Fibroblast of skin of back (primary cell): ENCODE measurements at regions not wholly inside any gene's neighbourhood (a gene's known extent, or its start where the extent isn't known, plus 50 kb on each side); places are given as distances from the start of the nearest gene placed in this dataset.
"Not testable (repeated sequence)": the region's sequence is repeated elsewhere in the genome, so short reads cannot be mapped to it uniquely, and the experiment has no call there.

Source experiments
- DNase-seq: peaks from one replicate; pipeline ENCODE4 v3.0.0-alpha.2; 2013

DNA sequence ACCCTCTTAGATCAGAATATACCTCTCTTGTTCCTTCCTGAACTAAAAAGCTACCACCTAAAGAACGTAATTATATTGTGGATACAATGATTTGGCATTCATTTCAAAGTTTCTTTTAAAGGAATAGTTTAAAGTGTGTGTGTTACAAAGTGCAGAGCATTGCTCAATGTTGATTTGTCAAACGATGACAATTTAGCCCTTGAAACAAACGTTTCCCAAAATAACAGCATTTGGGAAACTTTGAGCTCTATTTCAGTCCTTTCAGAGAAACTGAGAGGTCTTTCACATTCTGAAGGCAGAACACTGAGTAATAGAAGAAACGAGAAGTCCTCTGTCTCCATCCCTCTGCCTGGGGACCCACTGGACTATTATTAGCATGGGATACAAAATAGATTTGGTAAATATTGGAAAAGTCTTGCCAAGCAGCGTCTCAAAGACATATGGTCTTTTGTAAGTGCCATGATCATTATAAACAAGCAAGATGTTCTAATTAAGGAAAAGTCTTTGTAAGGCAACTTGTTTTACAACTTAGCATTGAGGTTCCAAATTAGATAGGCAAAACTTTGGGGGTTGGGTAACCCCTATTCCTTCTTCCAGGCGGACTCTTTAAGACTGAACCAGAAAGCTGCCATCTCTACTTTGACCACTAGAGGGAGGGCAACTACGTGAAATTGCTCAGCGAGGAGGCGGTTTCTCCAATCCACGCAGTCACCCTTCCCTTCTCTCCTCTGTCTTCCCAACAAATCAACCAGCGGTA, 208.8 kb downstream of the RNF144B start:
- peak; percentile 62 for DNase-seq

DNA sequence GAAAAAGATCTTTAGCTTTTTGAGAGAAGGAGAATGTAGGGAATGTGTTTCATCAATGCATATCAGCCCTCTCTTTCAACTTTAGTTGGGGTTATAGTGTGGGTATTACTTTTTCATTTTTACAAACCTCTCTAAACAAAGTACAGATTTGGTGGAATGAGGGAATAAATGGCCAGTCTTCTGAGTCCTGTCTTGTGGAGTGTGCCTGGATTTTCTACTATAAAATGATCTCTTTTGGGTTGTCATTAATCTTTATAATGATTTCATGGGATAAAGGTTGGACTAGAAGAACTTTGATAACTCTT, 209.3 kb downstream of the RNF144B start:
- no peak for DNase-seq

DNA sequence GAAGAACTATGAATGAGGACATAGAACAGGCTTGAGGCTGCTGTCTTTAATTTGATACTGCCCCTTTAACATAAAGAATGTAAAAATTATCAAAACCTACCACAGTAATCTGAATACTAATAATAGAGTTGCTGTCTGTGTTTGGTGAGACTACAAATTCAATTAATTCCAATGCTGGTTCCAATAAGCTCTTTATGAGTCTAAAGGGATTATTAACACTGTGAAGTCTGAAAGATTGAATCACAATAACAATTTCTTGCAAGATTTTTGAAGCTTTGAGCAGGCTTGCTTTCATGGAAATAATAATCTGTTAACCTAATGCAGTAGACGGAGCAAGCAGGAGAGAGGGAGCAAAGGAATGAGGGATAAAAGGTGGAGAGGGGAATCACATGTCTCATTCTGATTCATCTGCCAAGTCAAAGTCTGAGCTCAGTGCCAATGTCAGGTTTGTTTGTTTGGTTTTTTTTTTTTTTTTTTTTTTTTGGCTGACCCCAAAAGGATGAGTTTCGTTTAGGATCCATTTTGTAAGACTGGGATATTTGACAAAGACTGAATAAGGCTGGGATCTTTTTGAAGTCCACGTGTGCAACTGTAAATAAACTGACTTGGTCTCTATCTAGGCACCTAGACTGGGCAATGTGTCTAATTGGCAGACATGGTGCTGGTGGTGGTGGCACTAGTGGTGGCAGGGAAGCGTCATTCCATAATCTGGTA, 211.6 kb downstream of the RNF144B start:
- DNase-seq, result no peak

DNA sequence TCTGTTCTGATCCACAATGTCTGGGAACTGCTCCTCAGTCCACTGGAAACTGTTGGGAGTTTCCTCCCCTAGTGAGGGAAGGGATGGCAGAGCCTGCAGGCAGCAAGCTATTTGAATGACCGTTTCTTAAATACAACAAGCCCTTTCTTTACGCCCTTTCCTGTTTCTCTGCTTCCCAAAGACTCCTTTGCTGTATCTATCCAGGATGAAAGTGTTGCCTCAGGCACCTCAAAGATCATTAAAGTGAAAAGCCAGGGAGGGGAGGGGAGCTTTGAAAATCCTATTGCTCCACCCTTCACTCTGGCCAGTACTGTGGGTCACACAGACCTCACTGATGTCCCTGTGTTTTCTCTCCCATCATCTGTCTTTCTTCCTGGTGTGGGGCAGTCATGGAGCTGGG, 213.1 kb downstream of the RNF144B start:
- DNase-seq, result no peak

DNA sequence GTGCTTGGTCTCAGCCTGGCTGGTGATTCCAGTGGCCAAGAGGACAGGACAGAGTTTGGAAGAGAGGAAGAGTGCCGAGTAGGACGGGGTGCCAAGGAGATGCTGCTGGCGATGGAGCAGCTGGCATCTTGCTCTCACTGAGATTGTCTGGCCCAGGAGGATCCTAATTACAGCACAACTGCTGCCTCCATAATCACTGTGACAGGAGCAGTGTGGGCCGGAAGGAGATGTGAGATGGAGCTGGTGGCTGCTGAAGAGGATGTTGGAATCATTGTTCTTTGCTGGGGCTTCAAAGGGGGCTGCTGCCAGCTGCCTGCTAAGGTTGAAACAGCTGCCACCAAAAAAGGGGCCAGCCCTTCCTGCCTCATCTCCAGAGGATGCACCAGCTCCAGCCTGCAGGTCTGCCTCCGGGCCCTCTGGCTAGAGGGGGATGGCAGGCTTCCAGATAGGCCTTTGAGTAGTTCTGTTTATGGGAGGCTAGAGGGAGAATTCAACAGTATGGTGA, 214.4 kb downstream of the RNF144B start:
- no peak for DNase-seq

DNA sequence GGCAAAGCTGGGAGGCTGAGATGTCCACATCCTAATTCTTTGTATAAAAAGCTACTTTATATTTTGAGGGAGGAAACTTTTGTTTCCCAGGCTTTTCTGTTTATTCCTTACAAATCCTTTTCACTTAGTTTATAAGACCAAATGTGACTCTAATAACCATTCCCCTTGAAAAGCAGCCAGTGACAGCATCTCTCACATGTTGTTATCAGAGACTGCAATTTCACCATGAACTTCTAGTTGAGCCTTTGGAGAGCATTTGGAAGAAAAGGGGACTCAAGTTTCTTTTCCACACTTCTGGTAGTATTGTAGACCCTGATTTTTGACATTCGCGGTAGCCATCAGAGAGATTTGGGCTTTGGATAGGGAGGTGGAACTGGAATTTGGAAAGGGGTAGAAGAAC, 215.8 kb downstream of the RNF144B start:
- no peak for DNase-seq

DNA sequence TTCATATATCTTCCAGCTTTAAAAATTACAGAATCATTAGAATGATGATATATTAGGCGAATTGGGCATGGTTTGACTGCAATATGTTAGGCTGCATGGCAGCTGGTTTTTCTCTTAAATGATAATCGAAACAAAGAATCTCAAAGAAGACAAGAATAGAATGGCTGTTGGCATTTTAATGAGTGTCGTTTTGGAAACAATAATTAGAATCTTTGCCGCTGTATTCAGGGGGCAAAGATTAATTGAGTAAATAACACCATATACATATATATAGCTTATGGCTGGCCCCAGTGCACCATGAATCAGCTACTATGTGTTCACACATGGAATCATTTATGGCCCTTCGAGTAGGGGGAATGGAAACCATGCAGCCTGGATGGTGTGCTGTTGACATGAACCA, 216.2 kb downstream of the RNF144B start:
- no peak for DNase-seq

DNA sequence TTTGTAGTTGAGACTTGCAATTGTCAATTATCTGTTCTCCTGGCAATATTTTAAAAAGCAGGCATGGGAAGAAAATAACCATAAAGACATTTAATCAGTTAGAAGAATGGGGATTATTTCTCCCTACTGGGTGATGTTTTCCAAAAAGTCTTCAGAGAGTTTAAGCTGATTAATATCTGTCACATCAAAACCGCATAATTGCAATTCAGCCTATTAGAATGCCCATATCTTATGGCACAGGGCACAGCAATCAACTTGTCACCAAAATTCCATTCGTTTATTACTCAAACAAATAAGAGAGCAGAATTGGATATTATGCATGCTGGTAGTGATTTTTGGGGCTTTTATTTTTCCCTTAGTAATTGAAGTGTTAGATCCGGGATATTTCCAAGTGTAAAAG, 218.7 kb downstream of the RNF144B start:
- no peak for DNase-seq

DNA sequence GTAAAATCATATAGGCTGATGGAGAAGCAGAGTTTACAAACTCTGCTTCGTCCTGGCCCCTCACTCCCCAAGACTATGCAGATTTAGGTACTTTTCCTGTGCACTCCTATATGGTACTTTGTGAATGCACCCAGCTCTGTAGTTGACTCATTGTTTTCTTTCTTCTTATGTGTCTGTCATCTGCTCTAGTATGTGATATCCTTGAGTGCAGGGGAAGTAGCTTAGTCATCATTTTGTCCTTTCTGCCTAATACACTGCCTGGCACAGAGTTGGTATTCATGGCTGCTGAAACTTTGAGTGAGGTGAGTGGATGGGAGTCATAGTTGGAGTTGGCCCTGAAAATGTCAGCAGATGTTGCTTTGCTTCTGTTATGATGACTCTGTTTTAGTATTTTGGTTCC, 222.6 kb downstream of the RNF144B start:
- DNase-seq, result peak; percentile 1

DNA sequence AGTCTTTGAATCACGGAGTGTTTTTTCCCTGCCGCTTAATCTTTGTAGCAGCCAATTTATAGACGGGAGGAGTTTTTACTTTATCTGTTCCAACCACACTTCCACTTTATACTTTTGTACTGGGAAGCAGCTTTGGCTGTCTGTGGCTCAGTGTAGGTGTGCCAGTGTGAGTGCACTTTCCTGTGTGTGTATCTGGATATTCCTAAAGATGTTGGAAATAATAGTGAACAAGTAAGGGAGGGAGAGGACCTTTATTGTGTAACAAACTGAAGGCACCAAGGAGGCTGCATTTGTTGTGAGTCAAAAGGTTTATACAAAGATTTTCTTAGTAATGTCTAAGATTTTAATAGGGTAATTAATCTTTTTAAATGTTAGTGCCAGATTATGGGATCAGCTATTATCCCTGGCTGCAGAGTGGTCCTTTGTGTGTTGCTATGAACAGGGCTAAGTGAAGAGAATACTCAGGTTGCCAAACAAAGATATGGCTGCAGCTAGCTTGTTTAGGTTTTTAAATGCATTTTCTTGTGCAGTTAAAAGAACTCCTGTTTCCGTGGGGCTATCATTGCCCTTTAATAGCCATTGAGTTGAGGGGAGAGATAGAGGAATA, 226.3 kb downstream of the RNF144B start:
- DNase-seq, result no peak

DNA sequence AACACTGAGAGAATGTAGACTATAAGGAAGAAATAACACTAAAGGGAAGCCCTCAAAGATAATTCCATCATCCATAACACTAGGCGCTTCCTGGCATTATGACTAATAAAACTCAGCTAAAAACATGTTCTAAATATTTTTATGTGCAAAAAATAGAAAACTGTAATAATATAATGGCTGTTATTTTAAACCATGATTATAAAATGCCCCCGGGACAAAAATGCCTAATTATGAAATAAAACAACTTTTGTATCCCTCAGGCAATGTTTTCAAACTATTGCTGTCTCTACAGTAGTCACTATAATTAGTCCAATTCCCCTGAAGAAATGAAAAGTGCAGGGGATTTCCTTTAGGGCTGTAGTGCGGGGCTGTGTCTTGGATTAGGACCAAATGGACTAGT, 242.4 kb downstream of the RNF144B start:
- DNase-seq, result no peak

DNA sequence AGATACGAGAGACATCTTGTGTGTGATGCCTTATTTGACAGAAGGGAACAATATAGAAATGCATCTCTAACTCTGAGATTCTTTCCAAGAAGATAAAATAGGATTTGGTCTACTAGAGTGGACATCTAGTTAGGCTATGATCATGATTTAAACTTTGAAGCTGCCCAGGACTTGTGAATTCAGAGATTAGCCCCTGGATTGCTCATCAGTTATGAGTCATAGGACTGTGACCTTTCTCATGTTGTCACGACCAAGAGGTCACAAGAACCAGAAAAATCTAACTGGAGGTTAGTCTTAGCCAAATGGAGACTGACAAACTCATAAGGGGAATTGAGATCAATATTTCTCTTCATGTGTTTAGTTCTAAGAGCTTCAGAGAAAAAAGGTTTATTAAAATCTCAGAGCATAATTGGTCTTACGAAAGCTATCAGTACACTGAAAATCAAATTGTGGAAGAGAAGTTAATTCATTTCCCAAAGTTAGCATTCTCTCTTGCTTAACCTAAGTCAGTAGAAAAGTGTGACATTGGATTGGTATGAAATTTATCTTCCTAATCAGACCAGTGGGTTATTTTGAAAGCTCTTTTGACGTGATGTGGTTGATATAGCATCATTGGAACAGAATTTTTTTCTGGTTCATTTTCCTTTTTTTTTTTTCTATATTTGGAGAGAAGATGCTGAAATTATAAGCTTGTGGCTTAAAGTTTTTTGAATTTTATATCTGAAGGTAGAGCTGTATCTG, 245.7 kb downstream of the RNF144B start:
- peak; percentile 20 for DNase-seq

DNA sequence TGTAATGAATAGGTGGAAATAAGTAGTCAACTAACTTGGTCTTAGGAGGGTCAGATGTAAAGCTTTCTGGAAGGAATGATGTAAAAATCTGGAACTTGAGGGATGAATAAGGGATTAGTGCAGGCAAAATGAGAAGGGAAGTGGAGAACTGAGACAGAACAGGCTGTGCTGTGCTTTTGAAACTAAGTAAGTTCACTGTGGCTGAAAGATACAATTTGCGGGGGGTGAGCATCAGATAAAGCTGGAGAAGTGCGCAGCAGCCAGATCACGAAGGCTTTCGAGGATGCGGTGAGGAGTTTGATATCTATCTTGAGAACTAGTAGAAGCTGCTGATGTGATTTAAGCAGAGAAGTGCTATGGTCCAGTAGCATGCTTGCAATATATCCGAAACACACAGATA, 247.8 kb downstream of the RNF144B start:
- DNase-seq, result no peak

DNA sequence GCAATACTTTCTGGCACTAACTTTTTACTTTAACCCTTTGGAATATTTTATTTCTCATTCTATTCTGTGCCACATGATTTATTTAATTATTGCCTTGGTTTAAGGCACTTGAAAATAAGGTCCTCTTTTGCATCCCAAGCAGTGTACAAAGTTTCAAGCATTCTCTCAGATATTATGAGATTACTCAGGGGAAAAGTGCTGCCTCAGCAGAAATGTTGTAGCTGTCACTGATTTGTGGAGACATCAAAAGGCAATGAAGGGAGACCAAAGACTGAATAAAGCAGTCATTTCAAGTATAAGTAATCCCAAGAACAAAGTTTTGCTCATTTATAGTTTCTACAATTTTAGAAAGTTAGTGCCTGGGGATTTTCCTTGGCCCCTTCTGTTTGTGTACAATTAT, 253.0 kb downstream of the RNF144B start:
- no peak for DNase-seq

DNA sequence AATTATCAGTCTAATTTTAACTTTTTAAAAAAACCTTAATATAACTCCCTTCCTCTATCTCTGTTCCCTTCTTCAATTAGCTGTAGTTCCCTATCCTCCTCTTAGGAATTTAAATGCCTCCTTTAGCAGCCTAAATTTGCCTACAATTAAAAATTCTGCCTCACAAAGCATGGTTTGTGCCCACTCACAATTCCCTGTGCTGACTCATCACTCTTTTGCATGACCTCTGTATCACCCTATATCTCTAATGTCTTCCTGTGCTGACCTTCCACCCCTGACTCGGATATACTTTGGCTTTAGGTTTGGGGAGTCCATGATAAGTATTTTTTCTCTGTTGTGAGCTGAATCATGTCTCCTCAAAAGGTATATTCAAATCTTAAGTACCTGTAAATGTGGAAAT, 253.6 kb downstream of the RNF144B start:
- DNase-seq, result no peak

DNA sequence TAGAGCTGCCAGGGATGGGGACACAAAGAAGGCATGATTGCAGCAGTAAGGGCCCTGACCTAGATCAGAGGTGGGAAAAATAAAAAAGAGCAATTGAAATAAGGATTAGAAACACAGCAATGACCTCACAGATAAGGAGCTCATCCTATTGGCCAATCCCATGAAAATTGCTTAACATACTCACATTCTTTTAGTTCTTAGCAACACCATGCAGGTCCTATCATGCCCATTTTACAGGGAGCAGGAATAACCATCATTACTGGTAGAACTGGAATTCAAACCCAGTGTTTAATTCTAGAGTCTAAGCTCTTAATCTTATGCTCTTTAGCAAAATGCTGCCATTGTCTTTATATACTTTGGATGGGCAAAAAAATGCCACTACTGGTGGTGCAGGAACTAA, 267.7 kb downstream of the RNF144B start:
- no peak for DNase-seq

DNA sequence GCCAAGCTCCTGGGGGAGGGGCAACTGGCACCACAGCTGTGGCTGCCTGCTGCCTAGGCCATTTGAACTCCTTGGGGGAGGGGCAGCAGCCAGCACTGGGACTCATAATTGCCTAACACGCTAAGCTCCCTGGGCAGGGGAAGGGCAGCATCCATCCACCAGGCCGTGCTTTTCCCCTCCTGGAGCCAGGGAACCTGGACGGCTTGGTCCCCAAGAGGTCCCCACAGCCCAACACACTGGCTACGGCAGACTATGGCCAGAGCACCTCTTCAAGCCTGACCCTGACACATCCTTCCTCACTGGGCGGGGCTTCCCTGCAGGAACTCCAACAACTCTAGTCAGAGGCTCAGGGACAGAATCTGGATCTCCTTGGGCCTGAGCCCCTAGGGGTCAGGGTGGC, 269.4 kb downstream of the RNF144B start:
- no peak for DNase-seq

DNA sequence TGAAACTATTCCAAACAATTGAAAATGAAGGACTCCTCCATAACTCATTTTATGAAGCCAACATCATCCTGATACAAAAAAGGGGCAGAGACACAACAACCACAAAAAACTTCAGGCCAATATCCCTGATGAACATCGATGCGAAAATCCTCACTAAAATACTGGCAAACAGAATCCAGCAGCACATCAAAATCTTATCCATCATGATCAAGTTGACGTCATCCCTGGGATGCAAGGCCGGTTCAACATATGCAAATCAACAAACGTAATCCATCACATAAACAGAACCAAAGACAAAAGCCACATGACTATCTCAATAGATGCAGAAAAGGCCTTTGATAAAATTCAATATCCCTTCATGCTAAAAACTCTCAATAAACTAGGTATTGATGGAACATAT, 272.8 kb downstream of the RNF144B start:
- DNase-seq, result not testable (repeated sequence)

DNA sequence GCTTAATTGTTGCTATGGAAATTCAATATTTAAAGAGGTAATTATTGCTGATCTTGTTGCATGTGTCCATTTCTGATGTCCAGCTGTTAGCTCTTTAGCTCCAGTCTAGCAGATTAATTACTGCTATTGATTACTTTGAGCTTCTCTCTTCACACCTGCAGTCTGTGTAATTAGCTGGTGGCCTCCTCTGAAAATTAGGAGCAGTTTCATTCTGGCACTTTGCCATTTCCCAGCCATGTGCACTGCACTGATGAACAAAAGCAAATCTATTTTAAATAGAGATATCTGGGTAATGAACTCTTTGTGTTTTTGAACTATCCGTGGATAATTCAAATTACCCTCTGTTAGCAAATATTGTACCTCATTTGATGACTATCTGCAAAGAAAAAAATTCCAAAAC, 275.9 kb downstream of the RNF144B start:
- DNase-seq, result no peak

DNA sequence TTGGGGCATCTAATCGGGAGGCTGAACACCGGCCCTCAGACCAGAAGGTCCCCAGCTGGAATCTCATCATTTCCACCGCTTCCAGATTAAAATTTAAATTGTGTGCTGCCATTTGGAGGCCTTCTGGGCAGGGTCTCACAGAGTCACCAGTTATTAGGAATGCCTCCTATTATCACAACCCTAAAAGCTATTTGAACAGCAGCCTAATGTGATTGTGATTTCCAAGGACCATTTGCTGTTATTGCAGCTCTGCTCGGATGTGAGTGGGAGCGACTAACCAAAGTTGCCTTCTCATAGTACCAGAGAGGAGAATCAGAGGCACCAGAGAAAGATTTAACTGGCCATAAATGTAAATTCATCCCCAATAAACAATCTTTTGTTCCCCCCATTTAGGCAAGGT, 277.3 kb downstream of the RNF144B start:
- DNase-seq, result no peak

DNA sequence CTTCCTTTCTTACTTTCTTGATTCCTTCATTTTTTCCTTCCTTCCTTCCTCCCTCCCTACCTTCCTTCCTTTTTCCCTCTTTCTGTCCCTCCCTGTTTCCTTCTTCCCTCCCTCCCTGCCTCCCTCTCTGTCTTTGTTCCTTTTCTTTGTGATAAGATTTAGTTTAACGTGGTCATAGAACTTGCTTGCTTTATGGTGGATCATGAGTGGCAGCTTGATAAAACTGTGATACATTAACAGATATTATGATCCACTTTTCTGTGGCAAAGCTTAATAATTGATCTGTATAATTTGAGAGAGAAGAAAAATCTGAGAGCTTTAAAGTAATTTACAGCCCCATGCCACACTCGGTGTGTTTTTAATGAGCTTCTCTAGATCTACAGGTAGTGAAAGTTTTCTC, 280.5 kb downstream of the RNF144B start:
- DNase-seq, result no peak

DNA sequence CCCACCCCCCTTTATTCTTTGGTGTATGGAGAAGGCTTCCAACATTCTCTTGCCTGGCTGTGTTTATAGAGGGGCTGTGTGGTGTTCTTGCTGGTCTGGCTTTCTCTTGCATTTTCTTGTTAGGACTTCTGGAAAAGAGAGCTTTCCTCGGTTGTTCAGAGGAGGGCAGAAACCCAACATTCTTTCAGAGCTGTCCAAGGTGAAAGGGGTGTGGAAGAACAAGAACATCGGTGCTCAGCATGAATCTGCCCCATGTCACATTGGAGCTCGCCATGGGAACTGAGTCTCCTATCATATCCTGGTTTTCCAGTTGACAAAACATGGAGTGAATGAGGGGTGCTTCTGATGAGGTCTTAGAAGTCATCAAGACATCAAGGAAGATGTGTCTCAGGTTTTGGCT, 281.8 kb downstream of the RNF144B start:
- no peak for DNase-seq

DNA sequence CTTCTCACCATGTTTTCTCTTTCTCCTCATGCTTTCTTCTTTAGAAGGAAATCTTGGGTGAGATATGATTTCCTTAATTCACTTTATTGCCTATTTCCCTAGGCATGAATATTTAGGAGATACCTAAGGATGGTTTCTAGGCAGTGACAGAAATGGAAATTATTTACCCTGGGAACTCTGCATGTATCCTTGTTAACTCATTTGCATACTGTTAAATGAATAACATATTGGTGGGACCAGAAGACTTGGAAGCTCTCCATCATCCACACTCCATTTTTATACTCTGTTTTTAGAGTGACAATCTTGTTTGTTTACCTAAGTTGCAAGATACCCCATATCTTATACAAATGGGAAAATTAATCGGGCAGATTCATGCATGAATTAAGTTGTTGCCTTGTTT, 285.7 kb downstream of the RNF144B start:
- DNase-seq, result no peak
